Fibroblast of lung (primary cell): ENCODE measurements at regions not wholly inside any gene's neighbourhood (a gene's known extent, or its start where the extent isn't known, plus 50 kb on each side); places are given as distances from the start of the nearest gene placed in this dataset.
A peak's percentile ranks its signal among the peaks of the same experiment; 100 is the strongest.

Source experiments
- DNase-seq, 2 donors: peaks; one replicate each; pipeline versions ENCODE4 v3.0.0 to v3.0.0-alpha.2; 2010; ENCODE audit warnings: low read depth in 2 of 2
- H2AFZ ChIP-seq: 2 replicates; pipeline ENCODE4 v1.5.1; 2012; ENCODE audit warnings: low read length, control low read depth, inconsistent platforms
- H3K27ac ChIP-seq: 2 replicates; pipeline ENCODE4 v1.5.1; 2011; ENCODE audit warnings: low read length, control low read depth; ENCODE audit not compliant: insufficient read depth
- H3K27me3 ChIP-seq: 2 replicates; pipeline ENCODE4 v1.5.1; 2011; ENCODE audit warnings: mild to moderate bottlenecking, low read length; ENCODE audit not compliant: control insufficient read depth, insufficient read depth
- H3K36me3 ChIP-seq: 2 replicates; pipeline ENCODE4 v1.5.1; 2011; ENCODE audit warnings: low read length; ENCODE audit not compliant: control insufficient read depth, insufficient read depth
- H3K4me1 ChIP-seq: 2 replicates; pipeline ENCODE4 v1.5.1; 2011; ENCODE audit warnings: low read length; ENCODE audit not compliant: control insufficient read depth, insufficient read depth; ENCODE audit errors: extremely low read depth
- H3K4me2 ChIP-seq: 2 replicates; pipeline ENCODE4 v1.5.1; 2011; ENCODE audit warnings: low read length, control low read depth; ENCODE audit not compliant: insufficient read depth; ENCODE audit errors: extremely low read depth
- H3K4me3 ChIP-seq, 4 experiments: fragments of 200-600 bp in 1 of 4; sonication (generic) in 1 of 4; replicated peaks in 1 of 4; 2 replicates each; pipeline ENCODE4 v1.5.1; 2011 to 2016; ENCODE audit warnings: low read length in 4 of 4, low read depth in 3 of 4, mild to moderate bottlenecking in 3 of 4, control low read depth in 2 of 4, inconsistent platforms in 1 of 4, mixed read lengths in 1 of 4; ENCODE audit not compliant: insufficient read depth in 1 of 4; ENCODE audit errors: control extremely low read depth in 1 of 4
- H3K79me2 ChIP-seq: 2 replicates; pipeline ENCODE4 v1.5.1; 2012; ENCODE audit warnings: mild to moderate bottlenecking, low read length, inconsistent platforms; ENCODE audit not compliant: control insufficient read depth, insufficient read depth
- H3K9ac ChIP-seq: 2 replicates; pipeline ENCODE4 v1.5.1; 2011; ENCODE audit warnings: mild to moderate bottlenecking, low read length, control low read depth; ENCODE audit not compliant: insufficient read depth
- H3K9me3 ChIP-seq: 2 replicates; pipeline ENCODE4 v1.5.1; 2012; ENCODE audit warnings: low read depth, low read length; ENCODE audit not compliant: control insufficient read depth, insufficient read depth
- H4K20me1 ChIP-seq: 2 replicates; pipeline ENCODE4 v1.5.1; 2011; ENCODE audit warnings: low read length; ENCODE audit not compliant: control insufficient read depth, insufficient read depth; ENCODE audit errors: extremely low read depth
- EZH2 ChIP-seq: IDR thresholded peaks from 2 replicates; pipeline ENCODE4 v1.5.1; 2012; ENCODE audit warnings: low read length, control low read depth, mild to moderate bottlenecking; ENCODE audit errors: missing control alignments
- TF ChIP-seq, protein P1 (sequence below), 2 donors: IDR thresholded peaks in 1 of 2; conservative IDR thresholded peaks in 1 of 2; 1 replicate in 1 of 2; 2 replicates in 1 of 2; pipeline ENCODE4 v1.5.1; 2011 to 2012; ENCODE audit warnings: low read length in 2 of 2, control low read depth in 1 of 2, inconsistent platforms in 1 of 2, low read depth in 1 of 2, mild to moderate bottlenecking in 1 of 2

DNA sequence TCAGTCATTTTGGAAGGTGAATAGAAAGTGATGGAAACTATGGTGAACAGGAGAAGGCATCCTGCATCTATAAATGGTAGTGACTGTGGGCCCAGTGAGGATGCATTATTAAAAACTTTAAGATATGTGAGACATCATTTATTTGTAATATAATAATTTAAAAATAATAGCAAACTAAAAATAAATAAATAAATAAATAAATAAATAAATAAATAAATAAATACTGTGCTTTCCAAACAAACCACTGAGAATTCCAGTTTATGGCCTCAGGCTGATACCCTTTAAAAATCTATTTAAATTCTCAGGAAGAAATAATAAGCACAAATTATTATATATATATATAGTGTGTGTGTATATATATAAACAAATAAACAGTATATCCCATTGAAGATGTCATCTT lies 248.0 kb upstream of the DCAF8L1 start:
- H3K27ac ChIP-seq, result no peak overlapping the region
- no peaks in the 10 kb centered on the region for H3K27me3 ChIP-seq
- H3K4me1 ChIP-seq, result no peaks in the 10 kb centered on the region
- DNase-seq, result no peak
- no peak overlapping the region for H3K9ac ChIP-seq
- TF ChIP-seq, protein P1, sequence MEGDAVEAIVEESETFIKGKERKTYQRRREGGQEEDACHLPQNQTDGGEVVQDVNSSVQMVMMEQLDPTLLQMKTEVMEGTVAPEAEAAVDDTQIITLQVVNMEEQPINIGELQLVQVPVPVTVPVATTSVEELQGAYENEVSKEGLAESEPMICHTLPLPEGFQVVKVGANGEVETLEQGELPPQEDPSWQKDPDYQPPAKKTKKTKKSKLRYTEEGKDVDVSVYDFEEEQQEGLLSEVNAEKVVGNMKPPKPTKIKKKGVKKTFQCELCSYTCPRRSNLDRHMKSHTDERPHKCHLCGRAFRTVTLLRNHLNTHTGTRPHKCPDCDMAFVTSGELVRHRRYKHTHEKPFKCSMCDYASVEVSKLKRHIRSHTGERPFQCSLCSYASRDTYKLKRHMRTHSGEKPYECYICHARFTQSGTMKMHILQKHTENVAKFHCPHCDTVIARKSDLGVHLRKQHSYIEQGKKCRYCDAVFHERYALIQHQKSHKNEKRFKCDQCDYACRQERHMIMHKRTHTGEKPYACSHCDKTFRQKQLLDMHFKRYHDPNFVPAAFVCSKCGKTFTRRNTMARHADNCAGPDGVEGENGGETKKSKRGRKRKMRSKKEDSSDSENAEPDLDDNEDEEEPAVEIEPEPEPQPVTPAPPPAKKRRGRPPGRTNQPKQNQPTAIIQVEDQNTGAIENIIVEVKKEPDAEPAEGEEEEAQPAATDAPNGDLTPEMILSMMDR (conservative IDR thresholded peaks at IDR 0.05 in 1 of 2, IDR thresholded peaks at IDR 0.05 in 1 of 2; ENCODE audit: low read depth in 1 of 2, low read length in 2 of 2), result no peak
- no peak for TF ChIP-seq EZH2
- no peak overlapping the region for H3K4me2 ChIP-seq
- H3K79me2 ChIP-seq, result no peaks in the 10 kb centered on the region
- no peak overlapping the region for H3K4me3 ChIP-seq
- H3K9me3 ChIP-seq, result no peaks in the 10 kb centered on the region
- no peaks in the 10 kb centered on the region for H4K20me1 ChIP-seq
- H2AFZ ChIP-seq, result no peak overlapping the region
- H3K36me3 ChIP-seq, result no peaks in the 10 kb centered on the region

DNA sequence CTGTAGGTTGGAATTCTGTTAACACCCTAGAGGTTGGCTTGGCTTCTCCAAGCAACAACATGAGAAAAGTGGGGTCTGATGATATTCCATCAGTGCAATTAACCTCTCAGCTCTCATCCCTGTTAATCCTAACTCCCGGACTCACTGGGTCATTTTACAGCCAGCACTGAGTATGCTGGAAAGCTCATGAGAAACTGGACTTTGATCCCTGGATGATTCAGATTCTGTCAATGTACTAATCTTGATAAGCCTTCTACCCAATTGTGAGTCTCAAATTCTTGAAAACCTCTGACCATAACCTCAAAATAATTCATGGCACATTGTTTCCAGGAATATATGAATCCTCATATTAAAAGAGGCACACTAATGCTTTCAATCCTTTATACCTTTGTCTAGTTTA lies 244.3 kb upstream of the DCAF8L1 start:
- TF ChIP-seq, protein P1 (conservative IDR thresholded peaks at IDR 0.05 in 1 of 2, IDR thresholded peaks at IDR 0.05 in 1 of 2; ENCODE audit: low read depth in 1 of 2, low read length in 2 of 2), result no peak
- no peak for TF ChIP-seq EZH2
- H3K27me3 ChIP-seq, result no peaks in the 10 kb centered on the region
- H3K27ac ChIP-seq, result no peak overlapping the region
- no peaks in the 10 kb centered on the region for H3K9me3 ChIP-seq
- H2AFZ ChIP-seq, result no peak overlapping the region
- H4K20me1 ChIP-seq, result no peaks in the 10 kb centered on the region
- H3K9ac ChIP-seq, result no peak overlapping the region
- H3K79me2 ChIP-seq, result no peaks in the 10 kb centered on the region
- H3K4me1 ChIP-seq, result no peaks in the 10 kb centered on the region
- no peak overlapping the region for H3K4me2 ChIP-seq
- no peak overlapping the region for H3K4me3 ChIP-seq
- DNase-seq, result peak in 1 of 2 donors; percentile 33
- H3K36me3 ChIP-seq, result no peaks in the 10 kb centered on the region

DNA sequence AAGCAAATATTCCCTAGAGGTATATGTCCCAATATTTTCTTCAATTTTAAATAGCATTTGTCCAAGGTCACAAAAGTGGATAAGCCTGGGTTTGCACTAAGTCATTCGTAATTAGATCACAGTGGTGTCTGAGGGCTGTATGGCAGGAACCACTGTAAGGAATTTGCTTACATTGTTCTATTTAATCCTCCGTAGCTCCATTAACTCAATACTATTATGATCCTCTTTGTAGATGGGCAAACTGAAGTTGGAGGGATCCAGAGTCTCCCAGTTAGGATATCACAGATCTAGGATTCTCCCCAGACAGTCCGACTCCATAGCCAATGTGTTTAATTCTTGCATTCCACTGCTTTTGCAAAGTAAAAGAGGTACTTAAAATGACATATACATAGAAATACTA lies 242.7 kb upstream of the DCAF8L1 start:
- Histone ChIP-seq H3K4me1 (no peaks in the 10 kb centered on the region), H3K36me3 (no peaks in the 10 kb centered on the region), H3K79me2 (no peaks in the 10 kb centered on the region), H3K4me3 (no peak overlapping the region), H3K9ac (no peak overlapping the region), H3K4me2 (no peak overlapping the region), H4K20me1 (no peaks in the 10 kb centered on the region), H3K27ac (no peak overlapping the region), H3K27me3 (no peaks in the 10 kb centered on the region), H2AFZ (no peak overlapping the region), H3K9me3 (no peaks in the 10 kb centered on the region)
- TF ChIP-seq EZH2, result no peak
- TF ChIP-seq, protein P1 (conservative IDR thresholded peaks at IDR 0.05 in 1 of 2, IDR thresholded peaks at IDR 0.05 in 1 of 2; ENCODE audit: low read depth in 1 of 2, low read length in 2 of 2), result no peak
- DNase-seq, result no peak
